Keratinocyte (primary cell): ENCODE measurements at regions not wholly inside any gene's neighbourhood (a gene's known extent, or its start where the extent isn't known, plus 50 kb on each side); places are given as distances from the start of the nearest gene placed in this dataset.

ENCODE experiments used
- EZH2 ChIP-seq: IDR thresholded peaks from one replicate; pipeline ENCODE4 v1.6.1; 2012; ENCODE audit warnings: inconsistent platforms, mild to moderate bottlenecking, low read length, moderate library complexity
- TF ChIP-seq, protein P1 (sequence below), 3 experiments: IDR thresholded peaks in 1 of 3; conservative IDR thresholded peaks in 1 of 3; optimal IDR thresholded peaks in 1 of 3; 2 replicates in 2 of 3; 3 replicates in 1 of 3; pipeline versions ENCODE3 to v1.5.1; 2011; ENCODE audit warnings: low read length in 3 of 3, mild to moderate bottlenecking in 3 of 3, moderate library complexity in 2 of 3, control low read depth in 1 of 3, inconsistent platforms in 1 of 3; ENCODE audit not compliant: insufficient read depth in 2 of 3; ENCODE audit errors: extremely low read depth in 1 of 3

DNA sequence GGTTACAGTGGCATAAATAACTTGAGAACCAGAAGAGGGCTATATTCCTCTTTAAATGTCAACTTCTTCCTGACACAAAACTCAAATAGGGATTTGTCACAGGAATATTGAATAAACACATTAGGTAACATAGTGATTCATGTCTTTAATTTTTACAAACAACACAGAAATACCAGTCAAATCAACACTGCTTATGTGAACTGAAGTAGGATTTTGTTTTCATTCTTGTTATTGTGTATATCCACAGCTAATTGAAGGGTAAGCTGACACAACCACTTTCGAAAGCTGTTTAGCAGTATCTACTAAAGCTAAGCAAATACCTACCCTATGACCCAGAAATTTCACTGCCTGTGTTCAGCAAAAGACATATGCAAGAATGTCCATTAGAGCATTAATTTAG lies 120.4 kb upstream of the EOLA2 start:
- TF ChIP-seq, protein P1, sequence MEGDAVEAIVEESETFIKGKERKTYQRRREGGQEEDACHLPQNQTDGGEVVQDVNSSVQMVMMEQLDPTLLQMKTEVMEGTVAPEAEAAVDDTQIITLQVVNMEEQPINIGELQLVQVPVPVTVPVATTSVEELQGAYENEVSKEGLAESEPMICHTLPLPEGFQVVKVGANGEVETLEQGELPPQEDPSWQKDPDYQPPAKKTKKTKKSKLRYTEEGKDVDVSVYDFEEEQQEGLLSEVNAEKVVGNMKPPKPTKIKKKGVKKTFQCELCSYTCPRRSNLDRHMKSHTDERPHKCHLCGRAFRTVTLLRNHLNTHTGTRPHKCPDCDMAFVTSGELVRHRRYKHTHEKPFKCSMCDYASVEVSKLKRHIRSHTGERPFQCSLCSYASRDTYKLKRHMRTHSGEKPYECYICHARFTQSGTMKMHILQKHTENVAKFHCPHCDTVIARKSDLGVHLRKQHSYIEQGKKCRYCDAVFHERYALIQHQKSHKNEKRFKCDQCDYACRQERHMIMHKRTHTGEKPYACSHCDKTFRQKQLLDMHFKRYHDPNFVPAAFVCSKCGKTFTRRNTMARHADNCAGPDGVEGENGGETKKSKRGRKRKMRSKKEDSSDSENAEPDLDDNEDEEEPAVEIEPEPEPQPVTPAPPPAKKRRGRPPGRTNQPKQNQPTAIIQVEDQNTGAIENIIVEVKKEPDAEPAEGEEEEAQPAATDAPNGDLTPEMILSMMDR (optimal IDR thresholded peaks at IDR 0.05 in 1 of 3, IDR thresholded peaks at IDR 0.05 in 1 of 3, conservative IDR thresholded peaks at IDR 0.05 in 1 of 3; ENCODE audit: extremely low read depth in 1 of 3, insufficient read depth in 2 of 3, low read length in 3 of 3): no peak
- no peak for TF ChIP-seq EZH2
